Breast epithelium (tissue), 3 donors: ENCODE measurements at regions not wholly inside any gene's neighbourhood (a gene's known extent, or its start where the extent isn't known, plus 50 kb on each side); places are given as distances from the start of the nearest gene placed in this dataset.
"Not testable (repeated sequence)": the region's sequence is repeated elsewhere in the genome, so short reads cannot be mapped to it uniquely, and the experiment has no call there.

Source experiments
- CTCF ChIP-seq, 3 donors: fragments of 450-650 bp; IDR thresholded peaks; one replicate each; pipeline ENCODE4 v1.5.1; 2016 to 2017; ENCODE audit warnings: antibody characterized with exemption in 3 of 3, mild to moderate bottlenecking in 3 of 3, moderate library complexity in 3 of 3
- POLR2A ChIP-seq: fragments of 450-650 bp; IDR thresholded peaks from one replicate; pipeline ENCODE4 v1.6.1; 2016; ENCODE audit warnings: antibody characterized with exemption, mild to moderate bottlenecking, moderate library complexity

GRCh38 chr5:21341948-21342261 is 1353.9 kb upstream of the CDH18 start:
- TF ChIP-seq CTCF (IDR thresholded peaks at IDR 0.05); POLR2A: not testable (repeated sequence)
